DMS153 treated with DMSO at 0.1 percent for 48 hours (cell line): ENCODE measurements at regions not wholly inside any gene's neighbourhood (a gene's known extent, or its start where the extent isn't known, plus 50 kb on each side); places are given as distances from the start of the nearest gene placed in this dataset.
"Not testable (repeated sequence)": the region's sequence is repeated elsewhere in the genome, so short reads cannot be mapped to it uniquely, and the experiment has no call there.

Experiments used
- DNase-seq: peaks from one replicate; lab custom pipeline; 2025; ENCODE audit not compliant: unreplicated experiment; lab: John Stamatoyannopoulos, UW

- DNase-seq = not testable (repeated sequence)
These were observed 593.9 kb upstream of the CDH10 start for GRCh38 chr5:25238720-25239119.

GRCh38 chr5:25224316-25224982, 579.7 kb upstream of the CDH10 start:
- no peak for DNase-seq

- not testable (repeated sequence) for DNase-seq
These were observed 555.1 kb upstream of the CDH10 start for GRCh38 chr5:25199902-25200301.

- DNase-seq = no peak
These were observed 545.8 kb upstream of the CDH10 start for GRCh38 chr5:25190521-25191000.

- DNase-seq = no peak
These were observed 536.5 kb upstream of the CDH10 start for GRCh38 chr5:25181249-25181648.

- DNase-seq = not testable (repeated sequence)
These were observed 517.8 kb upstream of the CDH10 start for GRCh38 chr5:25162616-25163015.

GRCh38 chr5:25160891-25161290, 516.1 kb upstream of the CDH10 start:
- DNase-seq = no peak

GRCh38 chr5:25150819-25151218, 506.0 kb upstream of the CDH10 start:
- no peak for DNase-seq

GRCh38 chr5:25128606-25129005, 483.8 kb upstream of the CDH10 start:
- no peak for DNase-seq

- DNase-seq = peak; percentile 20
These were observed 474.9 kb upstream of the CDH10 start for GRCh38 chr5:25119650-25120049.

GRCh38 chr5:25107853-25108252, 463.1 kb upstream of the CDH10 start:
- no peak for DNase-seq

- DNase-seq = no peak
These were observed 454.8 kb upstream of the CDH10 start for GRCh38 chr5:25099538-25099937.

GRCh38 chr5:25095261-25095660, 450.5 kb upstream of the CDH10 start:
- DNase-seq = no peak

- DNase-seq = no peak
These were observed 449.4 kb upstream of the CDH10 start for GRCh38 chr5:25094219-25094618.

- DNase-seq = no peak
These were observed 447.1 kb upstream of the CDH10 start for GRCh38 chr5:25091921-25092320.

- no peak for DNase-seq
These were observed 446.1 kb upstream of the CDH10 start for GRCh38 chr5:25090854-25091253.

- no peak for DNase-seq
These were observed 445.5 kb upstream of the CDH10 start for GRCh38 chr5:25090275-25090674.

- DNase-seq = not testable (repeated sequence)
These were observed 443.9 kb upstream of the CDH10 start for GRCh38 chr5:25088689-25089088.

- DNase-seq = not testable (repeated sequence)
These were observed 438.5 kb upstream of the CDH10 start for GRCh38 chr5:25083261-25083660.

- DNase-seq = no peak
These were observed 421.5 kb upstream of the CDH10 start for GRCh38 chr5:25066239-25066638.

GRCh38 chr5:25064306-25064705, 419.5 kb upstream of the CDH10 start:
- DNase-seq = no peak

- no peak for DNase-seq
These were observed 415.8 kb upstream of the CDH10 start for GRCh38 chr5:25060575-25060974.

GRCh38 chr5:25056836-25057235, 412.1 kb upstream of the CDH10 start:
- DNase-seq = no peak
